ENCODE measurements at regions not wholly inside any gene's neighbourhood (a gene's known extent, or its start where the extent isn't known, plus 50 kb on each side); places are given as distances from the start of the nearest gene placed in this dataset.

GRCh38 chr13:34695063-34695462, 247.0 kb upstream of the NBEA start (continued):
- TF ChIP-seq REST (IDR thresholded peaks at IDR 0.05) (no peak), FOXA2 (IDR thresholded peaks at IDR 0.05) (no peak), RXRA (IDR thresholded peaks at IDR 0.05) (no peak)

GRCh38 chr13:34696296-34696695, 245.8 kb upstream of the NBEA start:
- H3K36me3 ChIP-seq (ENCODE audit: control insufficient read depth in 4 of 4, insufficient read depth in 3 of 4, low read depth in 1 of 4, low read length in 3 of 4), result no peaks in the 10 kb centered on the region
- no peaks in the 10 kb centered on the region for H3K9me3 ChIP-seq (ENCODE audit: control insufficient read depth in 4 of 4, low read length in 3 of 4)
- TF ChIP-seq RXRA (IDR thresholded peaks at IDR 0.05) (no peak), SP1 (IDR thresholded peaks at IDR 0.05) (no peak), FOXA1 (IDR thresholded peaks at IDR 0.05) (no peak), HNF4G (IDR thresholded peaks at IDR 0.05) (no peak), ZBTB33 (IDR thresholded peaks at IDR 0.05) (no peak), NR2F2 (IDR thresholded peaks at IDR 0.05) (no peak), TAF1 (conservative IDR thresholded peaks at IDR 0.05) (no peak), REST (IDR thresholded peaks at IDR 0.05) (no peak), ATF3 (IDR thresholded peaks at IDR 0.05) (no peak), YY1 (IDR thresholded peaks at IDR 0.05) (no peak), GABPA (IDR thresholded peaks at IDR 0.05 in 1 of 2, conservative IDR thresholded peaks at IDR 0.05 in 1 of 2) (no peak), JUND (IDR thresholded peaks at IDR 0.05) (no peak), HNF4A (conservative IDR thresholded peaks at IDR 0.05) (no peak), FOXA2 (IDR thresholded peaks at IDR 0.05) (no peak), EGR1 (IDR thresholded peaks at IDR 0.05; ENCODE audit: low read depth in 2 of 2) (no peak), CTCF (IDR thresholded peaks at IDR 0.05; ENCODE audit: low read depth, low read length, missing input control) (no peak), RAD21 (IDR thresholded peaks at IDR 0.05) (no peak)
- H3K27me3 ChIP-seq (ENCODE audit: control insufficient read depth in 4 of 4, insufficient read depth in 4 of 4, low read length in 3 of 4), result peaks cover 0 to 4% (median 0%) of the 10 kb centered on the region in 4 donors
- DNase-seq (ENCODE audit: low spot score), result no peak
- H3K9ac ChIP-seq (ENCODE audit: low read depth in 1 of 2, low read length in 2 of 2), result no peak overlapping the region
- H3K27ac ChIP-seq (ENCODE audit: low read depth in 1 of 2, low read length in 2 of 2), result no peak overlapping the region
- peaks cover 0 to 3% (median 0%) of the 10 kb centered on the region in 4 donors for H3K4me1 ChIP-seq (ENCODE audit: control insufficient read depth in 4 of 4, insufficient read depth in 4 of 4, low read length in 3 of 4)
- no peak overlapping the region for H3K4me3 ChIP-seq (ENCODE audit: low read depth in 1 of 3, low read length in 3 of 3)
- WGBS, result 76% methylated on average over 5 of the region's 5 CpGs

All from liver (tissue), 8 donors.